ENCODE measurements at regions not wholly inside any gene's neighbourhood (a gene's known extent, or its start where the extent isn't known, plus 50 kb on each side); places are given as distances from the start of the nearest gene placed in this dataset.

DNA sequence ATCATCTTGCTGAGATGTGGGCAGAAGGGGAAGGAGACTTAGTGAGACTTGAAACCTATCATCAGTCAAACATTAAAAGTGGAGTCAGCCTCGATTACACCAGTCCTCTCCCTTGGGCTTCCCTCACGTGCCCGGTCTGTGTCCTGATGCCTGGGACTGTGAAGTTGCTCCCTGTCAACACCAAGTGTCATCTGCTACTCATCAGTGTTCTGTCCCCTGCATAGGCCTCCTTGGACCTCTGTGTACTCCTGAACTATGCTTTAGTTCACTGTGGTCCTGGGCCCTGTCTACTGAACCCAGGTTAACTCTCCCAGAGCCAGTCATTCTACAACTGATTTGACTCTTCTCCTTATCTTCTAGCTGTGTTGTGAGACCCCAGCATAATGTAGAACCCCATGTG is 506.3 kb downstream of the TYW1 start:
- no peak for TF ChIP-seq CTCF (IDR thresholded peaks at IDR 0.05)
- no peak for TF ChIP-seq POLR2A (IDR thresholded peaks at IDR 0.05)
